ENCODE measurements at regions not wholly inside any gene's neighbourhood (a gene's known extent, or its start where the extent isn't known, plus 50 kb on each side); places are given as distances from the start of the nearest gene placed in this dataset.

GRCh38 chr5:38739011-38739704 is 106.7 kb upstream of the OSMR start:
- Mint-ChIP-seq H3K4me3 (no peak overlapping the region), H3K27ac (no peak overlapping the region), H3K36me3 (no peaks in the 10 kb centered on the region), H3K9me3 (peaks cover 0 to 26% (median 15%) of the 10 kb centered on the region in 8 donors), H3K27me3 (peaks cover 2 to 5% of the 10 kb centered on the region in 2 donors), H3K4me1 (no peaks in the 10 kb centered on the region)
- intact Hi-C loops (cut with micrococcal nuclease): no loop called here
- Histone ChIP-seq H3K27ac (ENCODE audit: low read depth, low read length) (no peak overlapping the region), H3K36me3 (ENCODE audit: insufficient read depth, low read length) (no peaks in the 10 kb centered on the region), H3K9me3 (ENCODE audit: control insufficient read depth in 1 of 2, low read length in 2 of 2) (no peaks in the 10 kb centered on the region), H3K4me1 (ENCODE audit: insufficient read depth, low read length) (no peaks in the 10 kb centered on the region), H3K27me3 (ENCODE audit: insufficient read depth, low read length) (no peaks in the 10 kb centered on the region), H3K4me3 (ENCODE audit: low read length in 2 of 2) (no peak overlapping the region)
- POLR2A ChIA-PET (ENCODE audit: partially characterized antibody): no interaction called here
- CTCF ChIA-PET (ENCODE audit: partially characterized antibody): no interaction called here
- DNase-seq: no peak

- H3K27me3 ChIP-seq (ENCODE audit: insufficient read depth, low read length): no peaks in the 10 kb centered on the region
- no peak overlapping the region for H3K4me3 ChIP-seq (ENCODE audit: low read length in 2 of 2)
- H3K36me3 Mint-ChIP-seq: no peaks in the 10 kb centered on the region
- H3K4me1 ChIP-seq (ENCODE audit: insufficient read depth, low read length): no peaks in the 10 kb centered on the region
- no peaks in the 10 kb centered on the region for H3K4me1 Mint-ChIP-seq
- H3K9me3 Mint-ChIP-seq: peaks cover 0 to 29% (median 16%) of the 10 kb centered on the region in 8 donors
- intact Hi-C loops (cut with micrococcal nuclease): no loop called here
- no peak overlapping the region for H3K27ac Mint-ChIP-seq
- no peak overlapping the region for H3K4me3 Mint-ChIP-seq
- H3K27ac ChIP-seq (ENCODE audit: low read depth, low read length): no peak overlapping the region
- CTCF ChIA-PET (ENCODE audit: partially characterized antibody): no interaction called here
- no peaks in the 10 kb centered on the region for H3K36me3 ChIP-seq (ENCODE audit: insufficient read depth, low read length)
- DNase-seq: no peak
- POLR2A ChIA-PET (ENCODE audit: partially characterized antibody): no interaction called here
- no peaks in the 10 kb centered on the region for H3K9me3 ChIP-seq (ENCODE audit: control insufficient read depth in 1 of 2, low read length in 2 of 2)
- H3K27me3 Mint-ChIP-seq: peaks cover 2 to 5% of the 10 kb centered on the region in 2 donors
Observed at GRCh38 chr5:38739705-38740045, 106.1 kb upstream of the OSMR start.

GRCh38 chr5:38742821-38743220 is 103.0 kb upstream of the OSMR start:
- Histone ChIP-seq H3K9me3 (ENCODE audit: control insufficient read depth in 1 of 2, low read length in 2 of 2) (no peaks in the 10 kb centered on the region), H3K36me3 (ENCODE audit: insufficient read depth, low read length) (no peaks in the 10 kb centered on the region), H3K4me1 (ENCODE audit: insufficient read depth, low read length) (no peaks in the 10 kb centered on the region), H3K27me3 (ENCODE audit: insufficient read depth, low read length) (no peaks in the 10 kb centered on the region), H3K4me3 (ENCODE audit: low read length in 2 of 2) (no peak overlapping the region), H3K27ac (ENCODE audit: low read depth, low read length) (no peak overlapping the region)
- Mint-ChIP-seq H3K9me3 (peaks cover 0 to 29% (median 20%) of the 10 kb centered on the region in 8 donors), H3K4me1 (no peaks in the 10 kb centered on the region), H3K27ac (no peak overlapping the region), H3K36me3 (peaks cover 0 to 2% of the 10 kb centered on the region in 2 donors), H3K4me3 (no peak overlapping the region), H3K27me3 (peaks cover 2 to 4% of the 10 kb centered on the region in 2 donors)
- ChIA-PET POLR2A (ENCODE audit: partially characterized antibody) (no interaction called here), CTCF (ENCODE audit: partially characterized antibody) (no interaction called here)
- no peak for DNase-seq
- intact Hi-C loops (cut with micrococcal nuclease): no loop called here

GRCh38 chr5:38743562-38743961 is 102.2 kb upstream of the OSMR start:
- no peaks in the 10 kb centered on the region for H3K4me1 Mint-ChIP-seq
- Histone ChIP-seq H3K4me1 (ENCODE audit: insufficient read depth, low read length) (no peaks in the 10 kb centered on the region), H3K27me3 (ENCODE audit: insufficient read depth, low read length) (no peaks in the 10 kb centered on the region), H3K4me3 (ENCODE audit: low read length in 2 of 2) (no peak overlapping the region), H3K9me3 (ENCODE audit: control insufficient read depth in 1 of 2, low read length in 2 of 2) (no peaks in the 10 kb centered on the region), H3K36me3 (ENCODE audit: insufficient read depth, low read length) (no peaks in the 10 kb centered on the region), H3K27ac (ENCODE audit: low read depth, low read length) (no peak overlapping the region)
- peaks cover 0 to 2% of the 10 kb centered on the region in 2 donors for H3K36me3 Mint-ChIP-seq
- no peak overlapping the region for H3K4me3 Mint-ChIP-seq
- H3K27me3 Mint-ChIP-seq: peaks cover 2 to 4% of the 10 kb centered on the region in 2 donors
- no peak overlapping the region for H3K27ac Mint-ChIP-seq
- intact Hi-C loops (cut with micrococcal nuclease): no loop called here
- ChIA-PET CTCF (ENCODE audit: partially characterized antibody) (no interaction called here), POLR2A (ENCODE audit: partially characterized antibody) (no interaction called here)
- DNase-seq: no peak
- peaks cover 0 to 29% (median 20%) of the 10 kb centered on the region in 8 donors for H3K9me3 Mint-ChIP-seq

GRCh38 chr5:38745836-38746732 is 99.7 kb upstream of the OSMR start:
- Mint-ChIP-seq H3K4me3 (no peak overlapping the region), H3K4me1 (no peaks in the 10 kb centered on the region), H3K36me3 (peaks cover 0 to 2% of the 10 kb centered on the region in 2 donors), H3K9me3 (peaks cover 0 to 28% (median 20%) of the 10 kb centered on the region in 8 donors), H3K27ac (no peak overlapping the region), H3K27me3 (peaks cover 2 to 5% of the 10 kb centered on the region in 2 donors)
- Histone ChIP-seq H3K27me3 (ENCODE audit: insufficient read depth, low read length) (no peaks in the 10 kb centered on the region), H3K4me3 (ENCODE audit: low read length in 2 of 2) (no peak overlapping the region), H3K27ac (ENCODE audit: low read depth, low read length) (no peak overlapping the region), H3K36me3 (ENCODE audit: insufficient read depth, low read length) (no peaks in the 10 kb centered on the region), H3K9me3 (ENCODE audit: control insufficient read depth in 1 of 2, low read length in 2 of 2) (no peaks in the 10 kb centered on the region), H3K4me1 (ENCODE audit: insufficient read depth, low read length) (no peaks in the 10 kb centered on the region)
- POLR2A ChIA-PET (ENCODE audit: partially characterized antibody): no interaction called here
- intact Hi-C loops (cut with micrococcal nuclease): no loop called here
- DNase-seq: no peak
- CTCF ChIA-PET (ENCODE audit: partially characterized antibody): no interaction called here

- H3K27me3 ChIP-seq (ENCODE audit: insufficient read depth, low read length): peaks cover 7% of the 10 kb centered on the region
- H3K27me3 Mint-ChIP-seq: peaks cover 9% of the 10 kb centered on the region in 2 donors
- no peak overlapping the region for H3K4me3 ChIP-seq (ENCODE audit: low read length in 2 of 2)
- no peaks in the 10 kb centered on the region for H3K9me3 ChIP-seq (ENCODE audit: control insufficient read depth in 1 of 2, low read length in 2 of 2)
- no peak for DNase-seq
- H3K9me3 Mint-ChIP-seq: peaks cover 0 to 6% (median 3%) of the 10 kb centered on the region in 8 donors
- no peaks in the 10 kb centered on the region for H3K4me1 Mint-ChIP-seq
- no peak overlapping the region for H3K4me3 Mint-ChIP-seq
- CTCF ChIA-PET (ENCODE audit: partially characterized antibody): no interaction called here
- no peak overlapping the region for H3K27ac ChIP-seq (ENCODE audit: low read depth, low read length)
- H3K4me1 ChIP-seq (ENCODE audit: insufficient read depth, low read length): no peaks in the 10 kb centered on the region
- H3K36me3 Mint-ChIP-seq: peaks cover 0 to 2% of the 10 kb centered on the region in 2 donors
- H3K27ac Mint-ChIP-seq: no peak overlapping the region
- POLR2A ChIA-PET (ENCODE audit: partially characterized antibody): no interaction called here
- no peaks in the 10 kb centered on the region for H3K36me3 ChIP-seq (ENCODE audit: insufficient read depth, low read length)
- intact Hi-C loops (cut with micrococcal nuclease): no loop called here
Observed at GRCh38 chr5:38749861-38750260, 96.0 kb upstream of the OSMR start.

- Histone ChIP-seq H3K36me3 (ENCODE audit: insufficient read depth, low read length) (no peaks in the 10 kb centered on the region), H3K9me3 (ENCODE audit: control insufficient read depth in 1 of 2, low read length in 2 of 2) (no peaks in the 10 kb centered on the region), H3K27ac (ENCODE audit: low read depth, low read length) (no peak overlapping the region), H3K4me3 (ENCODE audit: low read length in 2 of 2) (no peak overlapping the region), H3K4me1 (ENCODE audit: insufficient read depth, low read length) (no peaks in the 10 kb centered on the region), H3K27me3 (ENCODE audit: insufficient read depth, low read length) (peaks cover 7% of the 10 kb centered on the region)
- Mint-ChIP-seq H3K27me3 (peaks cover 9 to 14% of the 10 kb centered on the region in 2 donors), H3K9me3 (peaks cover 0 to 2% (median 0%) of the 10 kb centered on the region in 8 donors), H3K27ac (no peak overlapping the region), H3K4me3 (no peak overlapping the region), H3K4me1 (no peaks in the 10 kb centered on the region), H3K36me3 (no peaks in the 10 kb centered on the region)
- CTCF ChIA-PET (ENCODE audit: partially characterized antibody): no interaction called here
- intact Hi-C loops (cut with micrococcal nuclease): no loop called here
- POLR2A ChIA-PET (ENCODE audit: partially characterized antibody): no interaction called here
- no peak for DNase-seq
Observed at GRCh38 chr5:38751103-38751502, 94.7 kb upstream of the OSMR start.
